Natural killer cell (primary cell): ENCODE measurements at regions not wholly inside any gene's neighbourhood (a gene's known extent, or its start where the extent isn't known, plus 50 kb on each side); places are given as distances from the start of the nearest gene placed in this dataset.
"Not testable (repeated sequence)": the region's sequence is repeated elsewhere in the genome, so short reads cannot be mapped to it uniquely, and the experiment has no call there.

Experiments
- ATAC-seq, 3 donors: fragments of 150-1000 bp in 2 of 3; fragments of 200-7000 bp in 1 of 3; cut with Tn5 transposase; 1 replicate in 1 of 3; 2 replicates in 2 of 3; pipeline ENCODE4 v1.10.0; 2021; ENCODE audit warnings: mild to moderate bottlenecking in 2 of 3, moderate library complexity in 2 of 3
- DNase-seq, 2 donors: peaks; one replicate each; pipeline versions ENCODE4 v3.0.0 to v3.0.0-alpha.2; 2013 to 2021; ENCODE audit warnings: mixed read lengths in 1 of 2
- H3K27ac ChIP-seq: one replicate; pipeline ENCODE4 v1.5.1; 2013; ENCODE audit warnings: mild to moderate bottlenecking, low read length
- H3K27me3 ChIP-seq: one replicate; pipeline ENCODE4 v1.6.1; 2013; ENCODE audit warnings: low read length; ENCODE audit not compliant: control insufficient read depth, insufficient read depth
- H3K36me3 ChIP-seq: one replicate; pipeline ENCODE4 v1.6.1; 2013; ENCODE audit warnings: low read length; ENCODE audit not compliant: control insufficient read depth, insufficient read depth
- H3K4me1 ChIP-seq: one replicate; pipeline ENCODE4 v1.6.1; 2013; ENCODE audit warnings: low read length; ENCODE audit not compliant: control insufficient read depth, insufficient read depth
- H3K4me3 ChIP-seq: one replicate; pipeline ENCODE4 v1.5.1; 2013; ENCODE audit warnings: low read length
- H3K9me3 ChIP-seq: one replicate; pipeline ENCODE4 v1.6.1; 2013; ENCODE audit warnings: low read length; ENCODE audit not compliant: control insufficient read depth, insufficient read depth
- H3K27ac Mint-ChIP-seq, 2 donors: one replicate each; pipeline ENCODE4 v1.8.0; 2022; ENCODE audit warnings: mild to moderate bottlenecking in 2 of 2, mixed read lengths in 2 of 2, moderate library complexity in 1 of 2
- H3K27me3 Mint-ChIP-seq, 2 donors: one replicate each; pipeline ENCODE4 v1.8.0; 2022; ENCODE audit warnings: low read depth in 2 of 2, mixed read lengths in 2 of 2
- H3K36me3 Mint-ChIP-seq: one replicate; pipeline ENCODE4 v1.8.0; 2022; ENCODE audit warnings: mixed read lengths
- H3K4me1 Mint-ChIP-seq, 2 donors: one replicate each; pipeline ENCODE4 v1.8.0; 2022; ENCODE audit warnings: mixed read lengths in 2 of 2
- H3K4me3 Mint-ChIP-seq: one replicate; pipeline ENCODE4 v1.8.0; 2022; ENCODE audit warnings: mild to moderate bottlenecking, moderate library complexity, mixed read lengths
- H3K9me3 Mint-ChIP-seq, 2 donors: one replicate each; pipeline ENCODE4 v1.8.0; 2022; ENCODE audit warnings: mixed read lengths in 2 of 2
- CTCF ChIP-seq: fragments of 200-600 bp; IDR thresholded peaks from one replicate; pipeline ENCODE4 v1.8.0; 2022; ENCODE audit warnings: antibody characterized with exemption
- WGBS: methylation state at CpG from one replicate; pipeline ENCODE4 v1.1.7; 2013; ENCODE audit warnings: missing lambda C conversion rate; ENCODE audit not compliant: insufficient coverage; 5-methylcytosine and 5-hydroxymethylcytosine counted together
- intact Hi-C: fragments of 100-400 bp; cut with micrococcal nuclease; formaldehyde crosslinking; loops from one replicate; pipeline ENCODE4 v1.14.2; 2022

GRCh38 chr7:68629-69028, 123.7 kb upstream of the FAM20C start:
- 94% methylated on average over 13 of the region's 17 CpGs for WGBS
- DNase-seq: no peak
- Mint-ChIP-seq H3K27me3 (peaks cover 0 to 8% of the 10 kb centered on the region in 2 donors), H3K4me1 (no peaks in the 10 kb centered on the region), H3K4me3 (no peak overlapping the region), H3K27ac (no peak overlapping the region), H3K9me3 (no peaks in the 10 kb centered on the region), H3K36me3 (no peaks in the 10 kb centered on the region)
- TF ChIP-seq CTCF: no peak
- H3K9me3 ChIP-seq: no peaks in the 10 kb centered on the region
- H3K27ac ChIP-seq: no peak overlapping the region
- no peak for ATAC-seq
- H3K4me1 ChIP-seq: peaks cover 3% of the 10 kb centered on the region
- intact Hi-C loops: no loop called here
- no peak overlapping the region for H3K4me3 ChIP-seq
- no peaks in the 10 kb centered on the region for H3K27me3 ChIP-seq
- no peaks in the 10 kb centered on the region for H3K36me3 ChIP-seq

GRCh38 chr7:69052-69451, 123.3 kb upstream of the FAM20C start:
- H3K36me3 ChIP-seq, H3K27ac Mint-ChIP-seq, DNase-seq, H3K27me3 Mint-ChIP-seq, H3K4me3 ChIP-seq, H3K9me3 ChIP-seq, H3K9me3 Mint-ChIP-seq, H3K4me3 Mint-ChIP-seq, ATAC-seq, H3K27me3 ChIP-seq, intact Hi-C loops, H3K4me1 Mint-ChIP-seq, H3K4me1 ChIP-seq, H3K36me3 Mint-ChIP-seq, H3K27ac ChIP-seq: not testable (repeated sequence)
- WGBS: no CpG with 5 or more reads among the region's 4 CpGs

- H3K9me3 ChIP-seq, H3K27me3 Mint-ChIP-seq, H3K4me1 Mint-ChIP-seq, H3K36me3 Mint-ChIP-seq, H3K27ac Mint-ChIP-seq, H3K36me3 ChIP-seq, intact Hi-C loops, ATAC-seq, H3K4me3 Mint-ChIP-seq, H3K9me3 Mint-ChIP-seq, H3K4me1 ChIP-seq, H3K27me3 ChIP-seq, DNase-seq, H3K27ac ChIP-seq, H3K4me3 ChIP-seq: not testable (repeated sequence)
- 87% methylated on average over 2 of the region's 11 CpGs for WGBS
These were observed 122.8 kb upstream of the FAM20C start for GRCh38 chr7:69499-70123.

- H3K4me3 ChIP-seq, H3K27me3 Mint-ChIP-seq, H3K9me3 ChIP-seq, H3K4me1 Mint-ChIP-seq, ATAC-seq, H3K36me3 ChIP-seq, H3K27me3 ChIP-seq, H3K4me3 Mint-ChIP-seq, H3K36me3 Mint-ChIP-seq, H3K27ac ChIP-seq, DNase-seq, H3K9me3 Mint-ChIP-seq, H3K4me1 ChIP-seq, intact Hi-C loops, H3K27ac Mint-ChIP-seq: not testable (repeated sequence)
- 66% methylated on average over 2 of the region's 4 CpGs for WGBS
These were observed 122.2 kb upstream of the FAM20C start for GRCh38 chr7:70207-70606.

GRCh38 chr7:70989-71388, 121.4 kb upstream of the FAM20C start:
- H3K9me3 Mint-ChIP-seq, H3K4me1 ChIP-seq, H3K9me3 ChIP-seq, H3K27ac Mint-ChIP-seq, H3K27me3 ChIP-seq, H3K27me3 Mint-ChIP-seq, H3K27ac ChIP-seq, intact Hi-C loops, H3K4me3 ChIP-seq, H3K4me3 Mint-ChIP-seq, H3K36me3 ChIP-seq, H3K4me1 Mint-ChIP-seq, ATAC-seq, DNase-seq, H3K36me3 Mint-ChIP-seq: not testable (repeated sequence)
- WGBS: 67% methylated on average over 3 of the region's 7 CpGs

GRCh38 chr7:72266-73057, 119.9 kb upstream of the FAM20C start:
- H3K9me3 ChIP-seq, H3K27ac ChIP-seq, intact Hi-C loops, H3K27me3 ChIP-seq, H3K27ac Mint-ChIP-seq, H3K4me3 Mint-ChIP-seq, H3K36me3 Mint-ChIP-seq, H3K27me3 Mint-ChIP-seq, H3K4me1 Mint-ChIP-seq, H3K9me3 Mint-ChIP-seq, DNase-seq, ATAC-seq, H3K4me3 ChIP-seq, H3K4me1 ChIP-seq, H3K36me3 ChIP-seq: not testable (repeated sequence)
- WGBS: 83% methylated on average over 16 of the region's 17 CpGs

- H3K9me3 ChIP-seq, intact Hi-C loops, H3K9me3 Mint-ChIP-seq, H3K4me1 ChIP-seq, H3K27ac Mint-ChIP-seq, ATAC-seq, DNase-seq, H3K36me3 Mint-ChIP-seq, H3K27me3 Mint-ChIP-seq, H3K36me3 ChIP-seq, H3K27me3 ChIP-seq, H3K27ac ChIP-seq, H3K4me3 ChIP-seq, H3K4me1 Mint-ChIP-seq, H3K4me3 Mint-ChIP-seq: not testable (repeated sequence)
- WGBS: no CpG with 5 or more reads among the region's 5 CpGs
These were observed 119.4 kb upstream of the FAM20C start for GRCh38 chr7:73058-73331.
